ENCODE measurements at regions not wholly inside any gene's neighbourhood (a gene's known extent, or its start where the extent isn't known, plus 50 kb on each side); places are given as distances from the start of the nearest gene placed in this dataset.

GRCh38 chr7:116443101-116443523, 56.4 kb upstream of the CAV2 start (continued):
- TF ChIP-seq KLF6 (CRISPR knock-in tag; IDR thresholded peaks at IDR 0.05; ENCODE audit: borderline replicate concordance) (no peak), HLTF (IDR thresholded peaks at IDR 0.05) (no peak), ZNF316 (IDR thresholded peaks at IDR 0.05) (no peak), KLF10 (CRISPR knock-in tag; IDR thresholded peaks at IDR 0.05) (no peak), SP2 (IDR thresholded peaks at IDR 0.05; ENCODE audit: extremely low read depth, low read depth, low read length, poor library complexity, severe bottlenecking) (no peak), ZNF239 (CRISPR knock-in tag; IDR thresholded peaks at IDR 0.05) (no peak), PATZ1 (CRISPR knock-in tag; IDR thresholded peaks at IDR 0.05; ENCODE audit: borderline replicate concordance) (no peak), ZNF263 (CRISPR knock-in tag; IDR thresholded peaks at IDR 0.05; ENCODE audit: borderline replicate concordance) (no peak), SMAD1 (IDR thresholded peaks at IDR 0.05; ENCODE audit: low read depth, low read length, partially characterized antibody) (no peak), FOS (IDR thresholded peaks at IDR 0.05; ENCODE audit: extremely low read depth, insufficient read length) (peak; percentile 48), ELF1 (tag; IDR thresholded peaks at IDR 0.05) (no peak), XRCC3 (IDR thresholded peaks at IDR 0.05) (no peak)
- TF ChIP-seq, protein P1, sequence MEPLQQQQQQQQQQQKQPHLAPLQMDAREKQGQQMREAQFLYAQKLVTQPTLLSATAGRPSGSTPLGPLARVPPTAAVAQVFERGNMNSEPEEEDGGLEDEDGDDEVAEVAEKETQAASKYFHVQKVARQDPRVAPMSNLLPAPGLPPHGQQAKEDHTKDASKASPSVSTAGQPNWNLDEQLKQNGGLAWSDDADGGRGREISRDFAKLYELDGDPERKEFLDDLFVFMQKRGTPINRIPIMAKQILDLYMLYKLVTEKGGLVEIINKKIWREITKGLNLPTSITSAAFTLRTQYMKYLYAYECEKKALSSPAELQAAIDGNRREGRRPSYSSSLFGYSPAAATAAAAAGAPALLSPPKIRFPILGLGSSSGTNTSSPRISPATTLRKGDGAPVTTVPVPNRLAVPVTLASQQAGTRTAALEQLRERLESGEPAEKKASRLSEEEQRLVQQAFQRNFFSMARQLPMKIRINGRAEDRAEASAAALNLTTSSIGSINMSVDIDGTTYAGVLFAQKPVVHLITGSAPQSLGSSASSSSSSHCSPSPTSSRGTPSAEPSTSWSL (CRISPR knock-in tag; IDR thresholded peaks at IDR 0.05; ENCODE audit: borderline replicate concordance): no peak
- TF ChIP-seq, protein P2, sequence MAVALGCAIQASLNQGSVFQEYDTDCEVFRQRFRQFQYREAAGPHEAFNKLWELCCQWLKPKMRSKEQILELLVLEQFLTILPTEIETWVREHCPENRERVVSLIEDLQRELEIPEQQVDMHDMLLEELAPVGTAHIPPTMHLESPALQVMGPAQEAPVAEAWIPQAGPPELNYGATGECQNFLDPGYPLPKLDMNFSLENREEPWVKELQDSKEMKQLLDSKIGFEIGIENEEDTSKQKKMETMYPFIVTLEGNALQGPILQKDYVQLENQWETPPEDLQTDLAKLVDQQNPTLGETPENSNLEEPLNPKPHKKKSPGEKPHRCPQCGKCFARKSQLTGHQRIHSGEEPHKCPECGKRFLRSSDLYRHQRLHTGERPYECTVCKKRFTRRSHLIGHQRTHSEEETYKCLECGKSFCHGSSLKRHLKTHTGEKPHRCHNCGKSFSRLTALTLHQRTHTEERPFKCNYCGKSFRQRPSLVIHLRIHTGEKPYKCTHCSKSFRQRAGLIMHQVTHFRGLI (CRISPR knock-in tag; IDR thresholded peaks at IDR 0.05): no peak
- TF ChIP-seq, protein P3, sequence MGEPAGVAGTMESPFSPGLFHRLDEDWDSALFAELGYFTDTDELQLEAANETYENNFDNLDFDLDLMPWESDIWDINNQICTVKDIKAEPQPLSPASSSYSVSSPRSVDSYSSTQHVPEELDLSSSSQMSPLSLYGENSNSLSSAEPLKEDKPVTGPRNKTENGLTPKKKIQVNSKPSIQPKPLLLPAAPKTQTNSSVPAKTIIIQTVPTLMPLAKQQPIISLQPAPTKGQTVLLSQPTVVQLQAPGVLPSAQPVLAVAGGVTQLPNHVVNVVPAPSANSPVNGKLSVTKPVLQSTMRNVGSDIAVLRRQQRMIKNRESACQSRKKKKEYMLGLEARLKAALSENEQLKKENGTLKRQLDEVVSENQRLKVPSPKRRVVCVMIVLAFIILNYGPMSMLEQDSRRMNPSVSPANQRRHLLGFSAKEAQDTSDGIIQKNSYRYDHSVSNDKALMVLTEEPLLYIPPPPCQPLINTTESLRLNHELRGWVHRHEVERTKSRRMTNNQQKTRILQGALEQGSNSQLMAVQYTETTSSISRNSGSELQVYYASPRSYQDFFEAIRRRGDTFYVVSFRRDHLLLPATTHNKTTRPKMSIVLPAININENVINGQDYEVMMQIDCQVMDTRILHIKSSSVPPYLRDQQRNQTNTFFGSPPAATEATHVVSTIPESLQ (CRISPR knock-in tag; IDR thresholded peaks at IDR 0.05): no peak
- TF ChIP-seq, protein P4, sequence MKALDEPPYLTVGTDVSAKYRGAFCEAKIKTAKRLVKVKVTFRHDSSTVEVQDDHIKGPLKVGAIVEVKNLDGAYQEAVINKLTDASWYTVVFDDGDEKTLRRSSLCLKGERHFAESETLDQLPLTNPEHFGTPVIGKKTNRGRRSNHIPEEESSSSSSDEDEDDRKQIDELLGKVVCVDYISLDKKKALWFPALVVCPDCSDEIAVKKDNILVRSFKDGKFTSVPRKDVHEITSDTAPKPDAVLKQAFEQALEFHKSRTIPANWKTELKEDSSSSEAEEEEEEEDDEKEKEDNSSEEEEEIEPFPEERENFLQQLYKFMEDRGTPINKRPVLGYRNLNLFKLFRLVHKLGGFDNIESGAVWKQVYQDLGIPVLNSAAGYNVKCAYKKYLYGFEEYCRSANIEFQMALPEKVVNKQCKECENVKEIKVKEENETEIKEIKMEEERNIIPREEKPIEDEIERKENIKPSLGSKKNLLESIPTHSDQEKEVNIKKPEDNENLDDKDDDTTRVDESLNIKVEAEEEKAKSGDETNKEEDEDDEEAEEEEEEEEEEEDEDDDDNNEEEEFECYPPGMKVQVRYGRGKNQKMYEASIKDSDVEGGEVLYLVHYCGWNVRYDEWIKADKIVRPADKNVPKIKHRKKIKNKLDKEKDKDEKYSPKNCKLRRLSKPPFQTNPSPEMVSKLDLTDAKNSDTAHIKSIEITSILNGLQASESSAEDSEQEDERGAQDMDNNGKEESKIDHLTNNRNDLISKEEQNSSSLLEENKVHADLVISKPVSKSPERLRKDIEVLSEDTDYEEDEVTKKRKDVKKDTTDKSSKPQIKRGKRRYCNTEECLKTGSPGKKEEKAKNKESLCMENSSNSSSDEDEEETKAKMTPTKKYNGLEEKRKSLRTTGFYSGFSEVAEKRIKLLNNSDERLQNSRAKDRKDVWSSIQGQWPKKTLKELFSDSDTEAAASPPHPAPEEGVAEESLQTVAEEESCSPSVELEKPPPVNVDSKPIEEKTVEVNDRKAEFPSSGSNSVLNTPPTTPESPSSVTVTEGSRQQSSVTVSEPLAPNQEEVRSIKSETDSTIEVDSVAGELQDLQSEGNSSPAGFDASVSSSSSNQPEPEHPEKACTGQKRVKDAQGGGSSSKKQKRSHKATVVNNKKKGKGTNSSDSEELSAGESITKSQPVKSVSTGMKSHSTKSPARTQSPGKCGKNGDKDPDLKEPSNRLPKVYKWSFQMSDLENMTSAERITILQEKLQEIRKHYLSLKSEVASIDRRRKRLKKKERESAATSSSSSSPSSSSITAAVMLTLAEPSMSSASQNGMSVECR (CRISPR knock-in tag; IDR thresholded peaks at IDR 0.05): no peak

Data from K562 (cell line).